Mucosa of stomach (tissue), 1 donor: ENCODE measurements at regions not wholly inside any gene's neighbourhood (a gene's known extent, or its start where the extent isn't known, plus 50 kb on each side); places are given as distances from the start of the nearest gene placed in this dataset.
"Not testable (repeated sequence)": the region's sequence is repeated elsewhere in the genome, so short reads cannot be mapped to it uniquely, and the experiment has no call there.

Experiments used
- H3K27me3 ChIP-seq: one replicate; pipeline ENCODE4 v1.7.0; 2013; ENCODE audit warnings: mild to moderate bottlenecking, low read length; ENCODE audit not compliant: control insufficient read depth, insufficient read depth
- H3K36me3 ChIP-seq: one replicate; pipeline ENCODE4 v1.7.0; 2013; ENCODE audit warnings: low read length; ENCODE audit not compliant: control insufficient read depth, insufficient read depth
- H3K4me1 ChIP-seq: one replicate; pipeline ENCODE4 v1.7.0; 2013; ENCODE audit warnings: mild to moderate bottlenecking, low read length; ENCODE audit not compliant: control insufficient read depth, insufficient read depth
- H3K4me3 ChIP-seq: one replicate; pipeline ENCODE4 v1.7.0; 2013; ENCODE audit warnings: low read length
- H3K9ac ChIP-seq: one replicate; pipeline ENCODE4 v1.7.0; 2013; ENCODE audit warnings: mild to moderate bottlenecking, low read length, moderate library complexity
- H3K9me3 ChIP-seq: one replicate; pipeline ENCODE4 v1.7.0; 2013; ENCODE audit warnings: mild to moderate bottlenecking, low read length, moderate library complexity; ENCODE audit not compliant: control insufficient read depth
- donor health status: Pancreatic carcinoma.

GRCh38 chr16:65310491-65310890, 188.6 kb upstream of the CDH11 start:
- not testable (repeated sequence) for H3K9ac ChIP-seq, H3K27me3 ChIP-seq, H3K4me3 ChIP-seq, H3K4me1 ChIP-seq, H3K9me3 ChIP-seq, H3K36me3 ChIP-seq

- no peak overlapping the region for H3K4me3 ChIP-seq
- H3K36me3 ChIP-seq = no peaks in the 10 kb centered on the region
Measured at GRCh38 chr16:65309354-65309753, 187.5 kb upstream of the CDH11 start.

DNA sequence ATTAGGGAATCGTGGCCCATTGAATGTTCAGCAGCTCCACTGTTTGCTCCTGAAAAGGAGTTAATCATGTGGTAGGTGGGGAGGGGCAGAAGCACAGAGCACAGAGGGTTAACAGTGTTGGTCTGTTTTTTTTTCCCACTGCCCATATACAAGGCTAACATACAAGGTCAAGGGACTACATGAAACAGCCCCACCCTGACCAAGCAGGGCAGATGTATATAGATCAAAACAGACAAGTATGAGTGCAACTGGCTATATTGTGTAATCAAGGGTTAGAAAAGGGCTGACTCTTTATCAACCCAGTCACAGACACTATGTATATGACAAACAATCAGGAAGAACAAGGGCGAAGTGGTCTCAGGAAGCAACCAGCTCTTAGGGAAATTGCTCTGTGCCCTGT, 186.6 kb upstream of the CDH11 start:
- Histone ChIP-seq H3K4me3 (no peak overlapping the region), H3K4me1 (no peaks in the 10 kb centered on the region), H3K36me3 (no peaks in the 10 kb centered on the region), H3K9ac (no peak overlapping the region), H3K27me3 (no peaks in the 10 kb centered on the region), H3K9me3 (no peaks in the 10 kb centered on the region)

More at GRCh38 chr16:65309354-65309753, 187.5 kb upstream of the CDH11 start:
- Histone ChIP-seq H3K9ac (no peak overlapping the region), H3K9me3 (no peaks in the 10 kb centered on the region), H3K27me3 (no peaks in the 10 kb centered on the region), H3K4me1 (no peaks in the 10 kb centered on the region)

- Histone ChIP-seq H3K36me3 (no peaks in the 10 kb centered on the region), H3K9ac (no peak overlapping the region), H3K27me3 (no peaks in the 10 kb centered on the region), H3K4me3 (no peak overlapping the region), H3K4me1 (no peaks in the 10 kb centered on the region), H3K9me3 (no peaks in the 10 kb centered on the region)
Measured at GRCh38 chr16:65307286-65307685, 185.4 kb upstream of the CDH11 start.

DNA sequence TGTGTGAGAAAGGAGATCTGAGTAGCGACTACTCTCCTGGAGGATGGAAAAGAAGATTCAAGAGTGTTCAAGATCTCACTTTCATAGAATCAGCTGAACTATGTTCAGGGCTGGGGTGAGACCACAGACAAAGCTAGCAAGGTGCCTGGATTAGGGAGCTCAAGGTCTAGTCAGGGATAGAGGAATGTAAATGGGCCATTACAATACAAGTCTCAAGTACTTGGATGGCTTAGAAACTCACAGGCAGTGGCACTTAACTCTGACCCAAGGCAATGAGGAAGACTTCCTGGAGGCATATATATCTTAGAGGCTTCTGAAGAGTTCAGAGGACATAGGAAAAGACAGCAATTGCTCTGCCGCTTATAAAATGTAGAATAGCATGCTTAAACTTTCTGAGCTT, 184.9 kb upstream of the CDH11 start:
- Histone ChIP-seq H3K4me1 (no peaks in the 10 kb centered on the region), H3K27me3 (no peaks in the 10 kb centered on the region), H3K9ac (no peak overlapping the region), H3K4me3 (no peak overlapping the region), H3K36me3 (no peaks in the 10 kb centered on the region), H3K9me3 (no peaks in the 10 kb centered on the region)

DNA sequence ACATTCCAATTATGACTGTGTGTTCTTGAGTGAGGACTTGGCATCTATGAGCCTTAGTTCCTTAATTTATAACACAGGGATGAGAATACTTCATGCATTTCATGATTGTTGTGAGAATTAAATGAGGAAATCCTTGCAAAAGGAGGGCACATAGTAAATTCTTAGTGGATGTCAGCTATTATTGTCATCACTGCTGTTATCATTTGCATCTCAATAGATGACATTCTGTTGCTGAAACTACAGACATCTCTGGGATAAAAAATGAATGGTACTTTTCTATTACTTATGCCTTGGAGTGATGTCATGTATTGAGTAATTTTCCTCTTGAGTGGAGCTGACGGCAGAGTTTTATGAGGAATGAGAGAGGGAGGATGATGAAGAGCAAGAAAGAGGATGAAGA, 184.4 kb upstream of the CDH11 start:
- Histone ChIP-seq H3K4me3 (no peak overlapping the region), H3K9ac (no peak overlapping the region), H3K27me3 (no peaks in the 10 kb centered on the region), H3K4me1 (no peaks in the 10 kb centered on the region), H3K36me3 (no peaks in the 10 kb centered on the region), H3K9me3 (no peaks in the 10 kb centered on the region)

DNA sequence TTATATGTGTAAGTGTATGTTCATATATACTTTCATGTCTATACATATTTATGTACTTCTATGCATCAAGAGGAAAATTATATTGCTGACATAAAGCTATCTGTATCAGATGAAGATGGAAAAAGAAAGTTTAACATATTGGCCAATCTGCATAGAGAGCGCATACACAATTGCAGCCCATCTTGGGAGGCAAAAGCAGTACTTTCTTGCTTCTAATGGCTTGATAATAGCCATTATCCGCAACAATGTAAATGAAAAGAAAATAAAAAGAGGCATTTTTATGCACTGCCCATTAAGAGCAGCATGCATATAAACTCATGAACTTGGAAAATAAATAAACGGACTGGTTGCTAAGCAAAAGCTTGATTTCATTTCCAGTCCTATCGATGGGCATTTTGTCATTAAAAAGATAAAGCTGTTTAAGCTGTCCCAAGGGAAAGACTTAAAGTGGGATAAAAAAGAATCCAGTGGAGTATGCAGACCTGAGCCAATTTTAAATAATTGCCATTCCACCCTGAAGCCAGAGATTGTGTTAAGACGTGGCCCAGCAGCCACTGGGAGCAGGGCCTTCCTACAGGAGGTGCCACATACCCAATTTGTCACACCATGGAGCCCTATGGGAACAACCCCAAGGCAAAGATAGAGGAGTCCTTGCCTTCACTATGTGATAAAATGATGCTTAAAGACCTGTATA, 183.6 kb upstream of the CDH11 start:
- Histone ChIP-seq H3K36me3 (no peaks in the 10 kb centered on the region), H3K9me3 (no peaks in the 10 kb centered on the region), H3K4me1 (no peaks in the 10 kb centered on the region), H3K4me3 (no peak overlapping the region), H3K27me3 (no peaks in the 10 kb centered on the region), H3K9ac (no peak overlapping the region)

GRCh38 chr16:65301029-65301428, 179.2 kb upstream of the CDH11 start:
- Histone ChIP-seq H3K27me3 (no peaks in the 10 kb centered on the region), H3K4me1 (peaks cover 14% of the 10 kb centered on the region), H3K9ac (no peak overlapping the region), H3K4me3 (no peak overlapping the region), H3K9me3 (no peaks in the 10 kb centered on the region), H3K36me3 (no peaks in the 10 kb centered on the region)

DNA sequence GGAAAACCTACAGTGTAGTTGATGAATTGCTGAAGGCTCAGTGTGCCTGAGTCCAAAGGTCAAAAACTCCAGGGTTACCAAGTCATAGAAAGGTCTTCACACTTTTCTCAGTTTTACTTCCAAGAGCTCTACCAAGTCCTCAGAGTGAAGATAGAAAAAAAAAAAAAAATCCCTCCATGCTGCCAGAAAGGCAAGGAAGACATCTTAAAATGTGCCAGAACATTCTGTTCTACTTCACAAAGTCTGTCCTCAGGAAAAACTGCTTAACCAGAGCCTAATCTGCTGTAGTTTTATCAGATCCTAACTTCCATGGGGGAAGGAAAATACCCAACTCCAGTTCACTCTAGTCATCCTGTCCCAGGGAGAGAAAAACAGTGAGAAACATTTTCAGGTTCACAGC, 175.6 kb upstream of the CDH11 start:
- no peak overlapping the region for H3K4me3 ChIP-seq
- no peaks in the 10 kb centered on the region for H3K36me3 ChIP-seq
- no peaks in the 10 kb centered on the region for H3K9me3 ChIP-seq
- no peak overlapping the region for H3K9ac ChIP-seq
- no peaks in the 10 kb centered on the region for H3K27me3 ChIP-seq
- peaks cover 14% of the 10 kb centered on the region for H3K4me1 ChIP-seq

DNA sequence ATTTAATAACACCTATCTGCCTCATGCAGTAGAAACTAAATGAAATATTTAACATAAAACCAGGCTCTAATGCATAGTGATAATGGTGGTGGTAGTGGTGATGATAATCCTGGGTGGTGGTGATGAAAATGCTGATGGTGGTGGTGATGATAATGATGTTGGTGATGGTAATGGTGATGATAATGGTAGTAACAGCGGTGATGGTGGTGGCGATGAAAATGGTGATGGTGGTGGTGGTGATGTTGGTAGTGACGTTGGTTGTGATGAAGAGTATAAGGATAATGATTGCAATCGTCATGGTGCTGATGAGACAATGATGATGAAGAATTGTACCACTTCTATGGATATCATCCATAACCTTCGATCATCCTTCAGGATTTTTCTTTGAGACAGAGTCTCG, 173.7 kb upstream of the CDH11 start:
- H3K4me1 ChIP-seq = peaks cover 14% of the 10 kb centered on the region
- H3K27me3 ChIP-seq = no peaks in the 10 kb centered on the region
- no peak overlapping the region for H3K4me3 ChIP-seq
- H3K36me3 ChIP-seq = no peaks in the 10 kb centered on the region
- H3K9ac ChIP-seq = no peak overlapping the region
- H3K9me3 ChIP-seq = no peaks in the 10 kb centered on the region

GRCh38 chr16:65294708-65295107, 172.8 kb upstream of the CDH11 start:
- Histone ChIP-seq H3K9ac (no peak overlapping the region), H3K27me3 (no peaks in the 10 kb centered on the region)

DNA sequence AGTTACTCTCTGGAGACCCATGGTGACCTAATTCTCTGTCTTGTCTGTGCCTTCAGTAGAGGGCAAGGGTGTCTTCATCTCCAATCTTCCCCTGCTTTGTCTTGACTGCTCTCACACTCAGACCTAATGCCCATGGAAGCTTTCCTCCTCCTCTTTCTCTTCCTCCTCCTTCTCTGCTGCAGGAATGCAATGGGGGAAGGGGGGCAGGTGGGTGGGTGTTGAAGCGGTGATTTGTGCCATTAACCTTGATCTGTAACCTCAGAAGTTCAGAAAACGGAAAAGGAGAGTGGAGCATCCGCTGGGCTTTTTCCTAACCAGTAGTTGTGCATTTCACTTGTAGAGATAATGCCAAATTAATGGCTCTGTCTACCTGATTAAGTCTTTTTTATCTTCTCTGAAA, 172.3 kb upstream of the CDH11 start:
- H3K4me1 ChIP-seq = peaks cover 14% of the 10 kb centered on the region
- H3K27me3 ChIP-seq = no peaks in the 10 kb centered on the region
- no peaks in the 10 kb centered on the region for H3K36me3 ChIP-seq
- H3K9me3 ChIP-seq = no peaks in the 10 kb centered on the region
- no peak overlapping the region for H3K4me3 ChIP-seq
- no peak overlapping the region for H3K9ac ChIP-seq

More at GRCh38 chr16:65294708-65295107, 172.8 kb upstream of the CDH11 start:
- Histone ChIP-seq H3K4me3 (no peak overlapping the region), H3K36me3 (no peaks in the 10 kb centered on the region), H3K4me1 (peaks cover 14% of the 10 kb centered on the region), H3K9me3 (no peaks in the 10 kb centered on the region)

GRCh38 chr16:65289022-65289421, 167.2 kb upstream of the CDH11 start:
- Histone ChIP-seq H3K4me3 (no peak overlapping the region), H3K9ac (no peak overlapping the region), H3K27me3 (no peaks in the 10 kb centered on the region), H3K9me3 (no peaks in the 10 kb centered on the region), H3K36me3 (no peaks in the 10 kb centered on the region), H3K4me1 (peaks cover 8% of the 10 kb centered on the region)
